ENCODE measurements at regions not wholly inside any gene's neighbourhood (a gene's known extent, or its start where the extent isn't known, plus 50 kb on each side); places are given as distances from the start of the nearest gene placed in this dataset.

DNA sequence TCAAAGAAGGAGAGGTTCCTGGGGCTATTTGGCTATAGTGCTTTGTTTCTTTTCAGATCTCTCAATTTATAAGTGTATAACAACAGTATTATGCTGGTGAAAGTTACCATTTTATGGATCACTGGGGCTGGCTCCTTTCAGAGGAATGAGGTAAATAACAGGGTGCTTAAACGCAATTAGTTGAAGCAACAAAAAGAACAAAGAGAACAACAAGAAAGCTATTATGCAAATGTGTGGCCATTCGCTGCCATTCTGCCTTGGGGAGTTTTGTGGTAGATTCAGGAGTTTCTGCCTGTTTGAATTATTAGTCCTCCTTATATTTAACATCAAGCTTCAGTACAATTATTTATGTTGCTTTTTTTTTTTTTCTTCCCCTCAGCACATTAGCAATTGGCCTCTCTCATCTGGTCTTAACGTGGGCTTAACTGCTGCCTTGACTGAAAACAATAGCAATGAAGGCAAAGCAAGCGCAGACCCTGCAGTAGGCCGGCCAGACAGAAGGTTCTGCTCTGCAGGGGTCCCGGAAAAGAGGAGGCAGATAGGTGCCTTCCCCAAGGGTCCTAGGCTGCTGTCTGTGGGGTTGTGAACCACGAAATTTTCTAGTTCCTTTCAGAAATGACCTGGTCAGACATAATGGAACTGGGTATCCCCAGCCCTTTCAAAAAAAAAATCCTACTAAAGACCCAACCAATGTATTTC lies 339.9 kb upstream of the PODXL start:
- no peak for DNase-seq

DNA sequence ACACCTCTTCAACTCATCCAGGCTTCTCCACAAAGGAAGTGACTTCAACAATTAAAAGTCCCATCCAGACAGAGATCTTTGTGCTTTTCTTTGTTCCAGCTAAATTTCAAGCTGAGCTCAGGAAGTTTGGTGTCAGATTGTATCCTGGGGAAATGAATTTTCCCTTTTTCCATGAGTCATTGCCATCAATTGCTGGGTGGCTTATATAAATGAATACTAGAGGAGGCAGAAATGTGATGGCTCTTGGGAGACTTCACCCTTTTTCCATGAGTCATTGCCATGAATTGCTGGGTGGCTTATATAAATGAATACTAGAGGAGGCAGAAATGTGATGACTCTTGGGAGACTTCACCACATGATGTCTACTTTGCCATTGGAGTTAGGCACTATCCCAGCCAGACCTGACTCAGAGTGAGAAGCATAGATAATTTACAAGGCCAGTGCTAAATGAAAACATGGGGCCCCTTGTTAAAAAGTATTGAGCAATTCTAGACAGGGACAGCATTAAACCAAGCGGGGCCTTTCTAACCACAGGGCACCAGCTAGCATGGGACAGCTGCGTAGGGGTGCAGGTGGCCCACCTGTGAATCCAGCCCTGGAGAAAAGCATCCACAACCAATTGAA lies 339.2 kb upstream of the PODXL start:
- DNase-seq = no peak

DNA sequence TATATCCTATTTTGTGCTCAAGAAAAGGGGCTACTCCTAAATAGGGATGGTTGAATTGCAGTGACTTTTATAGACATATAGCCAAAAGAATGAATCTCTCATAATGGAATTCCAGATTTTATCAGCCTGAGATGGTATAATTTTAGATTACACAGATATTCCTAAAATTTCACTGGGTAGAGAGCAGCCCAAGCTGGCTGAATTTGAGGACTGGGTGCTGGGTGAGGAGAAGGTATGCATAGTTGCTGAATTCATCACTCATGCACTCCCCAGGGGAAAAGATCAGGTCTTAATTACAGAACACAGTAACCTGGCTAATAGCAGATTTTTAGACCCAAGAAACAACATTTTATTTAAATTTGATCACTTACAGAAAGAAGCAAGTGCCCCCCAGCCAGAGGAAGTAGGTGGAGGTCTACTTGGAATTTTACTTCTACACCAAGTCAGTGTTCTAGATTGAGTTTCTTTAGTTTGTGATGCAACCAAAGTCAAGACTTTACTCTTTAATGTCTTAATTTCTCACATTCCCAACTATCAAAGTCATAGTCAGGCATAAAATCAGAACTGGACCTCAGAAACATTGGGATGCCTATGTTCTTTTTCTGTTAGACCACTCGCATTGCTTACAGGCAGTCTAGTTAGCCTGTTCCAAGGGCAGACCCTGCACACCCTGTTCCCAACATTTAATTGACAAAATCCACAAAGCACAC lies 337.4 kb upstream of the PODXL start:
- no peak for DNase-seq

DNA sequence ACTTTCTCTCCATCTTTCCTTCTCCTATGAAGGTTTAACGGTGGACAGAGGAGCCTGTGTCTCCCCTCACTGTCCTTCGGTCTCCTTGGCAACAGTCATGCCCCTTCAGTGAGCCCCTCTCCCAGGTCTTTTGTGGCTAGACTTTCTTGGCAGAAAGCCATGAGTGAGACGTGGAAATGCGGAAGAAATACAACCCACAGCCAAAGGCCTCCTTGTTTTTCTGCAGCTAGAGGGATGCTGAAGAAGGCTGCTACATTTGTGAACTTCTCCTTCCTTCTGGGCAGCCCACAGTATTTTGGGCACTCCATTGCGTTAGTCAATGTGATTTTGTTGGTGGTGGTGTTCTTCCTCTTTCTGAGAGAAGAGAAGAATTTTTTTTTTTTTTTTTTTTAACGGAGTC lies 333.7 kb upstream of the PODXL start:
- no peak for DNase-seq

DNA sequence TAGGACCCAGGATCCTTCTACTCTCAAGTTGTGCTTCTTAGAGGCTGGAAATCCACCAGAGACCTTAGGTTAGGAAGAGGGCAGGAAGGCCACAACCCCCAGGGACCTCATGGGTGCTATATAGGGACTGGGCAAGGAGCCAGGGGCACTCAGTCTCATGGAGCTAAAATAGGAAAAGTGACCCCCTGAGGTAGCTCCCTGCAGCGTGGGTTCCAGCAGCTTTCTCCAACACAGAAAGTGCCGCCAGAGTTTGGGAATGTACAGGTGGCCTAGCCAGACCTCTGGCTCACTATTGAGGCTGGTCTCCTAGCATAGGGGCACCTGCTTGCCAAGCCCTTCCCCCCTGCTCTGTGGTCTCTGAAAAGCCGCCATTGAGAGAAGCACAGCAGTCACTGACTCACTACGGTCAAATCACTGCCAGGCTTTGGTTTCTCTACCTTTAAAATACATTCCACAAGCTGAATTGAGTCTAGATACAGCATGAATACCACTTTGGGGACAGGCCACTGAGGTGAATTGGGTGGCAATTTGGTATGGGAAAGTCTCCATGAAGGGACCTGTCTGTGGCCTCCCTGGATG lies 333.2 kb upstream of the PODXL start:
- no peak for DNase-seq

DNA sequence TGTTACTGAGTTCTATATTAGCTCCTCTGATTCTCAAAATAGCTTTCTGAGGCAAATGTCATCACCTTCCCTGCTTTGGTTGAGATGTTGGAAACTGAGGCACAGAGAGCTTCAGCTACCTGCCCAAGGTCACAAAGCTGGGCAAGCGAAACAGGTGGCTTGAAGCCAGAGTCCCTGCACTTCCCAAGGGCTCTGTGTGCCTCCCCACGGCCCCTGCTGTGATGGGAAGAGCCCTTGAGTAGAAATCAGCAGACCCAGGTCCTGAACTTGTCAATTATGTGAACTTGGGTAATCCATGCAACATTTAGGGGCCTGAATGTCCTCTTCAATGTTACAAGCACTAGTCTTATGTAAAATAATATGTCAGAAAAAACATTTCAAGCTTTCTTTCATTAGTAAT lies 327.3 kb upstream of the PODXL start:
- no peak for DNase-seq

DNA sequence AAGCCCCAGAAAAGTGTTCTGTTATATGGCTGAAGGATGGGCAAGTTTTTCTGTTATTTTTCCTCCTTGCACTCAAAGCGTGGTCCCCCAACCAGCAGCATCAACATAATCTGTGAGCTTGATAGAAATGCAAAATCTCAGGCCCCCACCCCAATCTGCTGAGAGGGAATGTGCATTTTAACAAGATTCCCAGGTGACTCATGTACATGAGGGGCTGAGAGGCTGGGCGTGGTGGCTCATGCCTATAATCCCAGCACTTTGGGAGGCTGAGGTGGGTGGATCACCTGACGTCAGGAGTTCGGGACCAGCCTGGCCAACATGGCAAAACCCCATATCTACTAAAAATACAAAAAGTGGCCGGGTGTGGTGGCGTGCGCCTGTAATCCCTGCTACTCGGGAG lies 326.8 kb upstream of the PODXL start:
- DNase-seq = no peak

DNA sequence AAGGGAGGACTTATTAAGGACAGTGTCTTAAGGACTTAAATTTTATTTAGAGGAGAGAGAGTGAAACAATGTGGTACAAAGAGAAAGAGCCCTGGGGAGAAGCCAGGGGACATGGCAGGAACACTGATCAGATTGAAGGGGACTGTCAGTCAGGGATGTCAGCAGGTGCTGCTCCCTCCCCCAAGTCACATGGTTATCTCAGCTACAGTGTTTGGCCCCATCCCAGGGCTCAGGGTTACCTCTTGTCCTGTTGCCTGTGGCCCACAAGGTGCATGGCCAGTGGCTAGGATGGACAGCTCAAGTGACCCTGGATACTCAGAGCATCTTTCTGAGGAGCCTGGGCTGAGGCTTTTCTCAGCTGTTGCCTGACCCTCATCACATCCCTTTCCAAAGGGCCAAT lies 325.9 kb upstream of the PODXL start:
- no peak for DNase-seq

DNA sequence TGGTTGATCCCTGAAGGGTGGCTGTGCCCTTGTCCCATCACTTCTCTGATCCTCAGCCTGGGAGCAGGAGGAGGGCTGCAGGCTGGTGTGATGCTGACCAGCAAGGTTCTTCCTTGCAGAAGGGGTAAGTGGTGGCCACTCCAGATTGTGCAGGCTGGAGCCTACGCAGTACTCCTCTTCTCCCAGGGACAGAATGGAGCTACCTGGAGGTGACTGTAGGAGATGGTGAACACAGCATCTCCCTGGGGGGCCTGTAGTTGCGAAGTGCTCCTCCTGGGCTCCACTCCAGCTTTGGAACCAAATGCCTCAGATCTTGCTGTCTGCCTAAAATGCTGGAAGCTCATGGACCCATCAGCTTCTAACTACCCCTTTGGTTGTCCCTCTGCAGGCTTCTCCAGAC lies 323.6 kb upstream of the PODXL start:
- DNase-seq = no peak

DNA sequence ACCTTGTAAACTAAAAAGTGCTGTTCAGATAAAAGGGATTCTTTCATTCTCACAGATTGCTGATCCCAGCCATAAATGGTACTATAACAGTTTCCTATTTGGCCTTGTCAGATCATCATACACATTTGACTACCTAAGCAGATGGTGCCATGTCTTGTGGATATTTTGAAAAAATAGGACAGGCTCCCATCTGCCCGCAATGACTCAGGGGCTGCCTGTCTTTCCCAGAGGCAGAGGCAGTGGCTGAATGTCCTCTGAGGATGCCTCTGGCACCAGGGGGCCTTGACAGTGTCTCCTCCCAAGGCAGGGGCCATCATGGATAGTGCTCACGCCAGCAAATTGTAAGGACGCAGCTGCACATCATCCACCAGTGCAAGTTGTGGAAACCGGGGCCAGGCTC lies 323.0 kb upstream of the PODXL start:
- no peak for DNase-seq

DNA sequence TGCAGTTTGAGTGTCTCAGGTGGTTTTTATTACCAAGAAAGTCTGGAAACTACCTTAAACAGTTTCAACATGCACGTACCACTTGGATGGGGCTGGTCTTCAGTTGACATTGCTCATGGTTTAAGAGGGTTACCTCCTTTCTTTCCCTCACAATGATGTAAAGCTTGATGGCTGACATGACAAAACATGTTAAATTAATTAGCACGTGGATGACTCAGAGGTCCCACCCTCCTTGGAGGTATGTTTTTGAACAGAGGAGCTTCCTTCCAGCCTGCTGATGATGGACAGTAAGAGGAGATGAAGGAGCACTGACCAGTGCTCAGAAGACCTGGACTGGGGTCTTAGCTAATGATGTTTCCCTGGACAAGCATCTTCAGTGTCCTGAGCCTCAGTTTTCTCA lies 322.3 kb upstream of the PODXL start:
- DNase-seq = no peak

DNA sequence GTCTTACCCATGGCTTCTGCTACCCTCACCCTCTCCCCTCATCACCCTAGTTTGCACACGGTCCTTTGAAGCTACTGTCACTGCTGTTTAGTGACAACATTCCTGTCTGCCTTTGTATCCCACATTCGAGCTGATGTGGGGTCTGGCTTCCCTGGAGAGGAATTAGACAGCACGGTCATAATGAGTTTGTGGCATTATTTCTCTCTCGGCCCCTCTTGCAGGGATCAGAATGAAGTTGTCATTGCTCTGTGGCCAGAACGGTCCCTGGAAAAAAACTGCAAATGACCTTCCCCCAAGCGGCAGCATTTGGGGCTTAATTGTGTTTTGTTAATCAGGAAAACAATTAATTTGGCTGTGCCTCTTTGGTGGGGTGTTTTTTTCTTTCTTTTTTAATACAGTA lies 317.2 kb upstream of the PODXL start:
- DNase-seq = no peak

DNA sequence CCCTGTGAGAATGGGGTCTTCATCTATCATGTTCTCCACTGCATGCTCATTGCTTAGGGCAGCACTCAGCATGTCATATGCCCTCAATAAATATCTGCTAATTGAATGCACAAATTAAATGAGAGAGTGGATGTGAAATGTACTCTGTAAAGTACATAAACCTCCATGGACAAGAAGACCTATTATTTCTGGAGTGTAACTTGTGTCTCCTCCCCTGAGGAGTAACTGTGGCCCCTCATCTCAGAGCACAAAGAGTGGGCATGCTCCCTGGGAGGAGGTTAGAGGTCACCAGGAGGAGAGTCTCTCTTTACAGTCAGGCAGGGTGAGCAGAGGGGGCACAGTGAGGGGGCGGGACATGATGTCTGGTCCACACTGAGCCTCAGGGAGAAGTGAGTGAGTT lies 313.6 kb upstream of the PODXL start:
- no peak for DNase-seq

DNA sequence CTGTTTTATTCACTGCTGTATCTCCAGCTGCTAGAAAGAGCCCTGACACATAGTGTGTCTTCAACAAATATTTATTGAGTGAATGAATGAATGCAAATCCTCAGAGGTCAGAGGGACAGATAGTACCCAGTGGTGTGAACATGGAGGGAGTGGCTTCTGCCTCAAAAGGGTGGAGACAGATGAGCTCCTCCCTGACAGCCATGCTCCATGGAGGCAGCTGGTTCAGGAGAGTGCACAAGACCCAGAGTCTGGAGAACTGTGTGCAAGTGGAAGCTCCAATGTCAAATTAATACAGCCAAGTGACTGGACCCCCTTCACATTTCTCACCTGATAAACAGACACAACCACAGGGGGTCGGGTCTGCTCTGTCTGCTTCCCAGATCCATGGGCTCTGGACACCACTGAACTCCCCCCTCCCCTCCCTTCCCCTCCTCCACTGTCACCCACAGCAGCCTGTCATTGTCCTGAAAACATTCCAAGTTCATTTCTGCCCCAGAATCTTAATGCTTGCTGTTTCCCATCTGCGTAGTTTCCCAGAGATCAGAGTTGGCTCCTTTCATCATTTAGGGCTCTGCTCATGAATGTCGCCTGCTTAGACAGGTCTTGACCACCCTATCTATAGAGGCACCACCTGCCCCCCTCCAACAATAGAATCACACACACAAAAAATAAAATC lies 312.9 kb upstream of the PODXL start:
- no peak for DNase-seq

DNA sequence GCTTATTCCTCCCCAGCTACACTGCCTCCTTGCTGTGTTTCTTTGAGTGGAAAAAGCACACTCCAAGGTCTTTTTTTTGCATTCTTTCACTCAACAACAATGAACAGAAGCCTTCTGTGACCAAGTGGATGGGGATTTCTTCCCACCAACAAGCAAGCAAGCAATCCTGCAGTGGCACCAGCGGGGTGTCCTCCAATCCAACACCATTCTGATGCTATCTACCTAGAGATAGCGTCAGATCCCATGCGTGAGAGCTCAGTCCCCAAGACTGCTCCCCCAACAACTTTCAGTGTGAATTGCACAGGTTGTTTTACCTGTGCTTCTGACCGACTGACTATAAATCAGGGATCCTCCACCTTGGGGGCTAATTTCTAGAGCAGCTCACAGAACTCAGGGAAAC lies 311.0 kb upstream of the PODXL start:
- DNase-seq = no peak

DNA sequence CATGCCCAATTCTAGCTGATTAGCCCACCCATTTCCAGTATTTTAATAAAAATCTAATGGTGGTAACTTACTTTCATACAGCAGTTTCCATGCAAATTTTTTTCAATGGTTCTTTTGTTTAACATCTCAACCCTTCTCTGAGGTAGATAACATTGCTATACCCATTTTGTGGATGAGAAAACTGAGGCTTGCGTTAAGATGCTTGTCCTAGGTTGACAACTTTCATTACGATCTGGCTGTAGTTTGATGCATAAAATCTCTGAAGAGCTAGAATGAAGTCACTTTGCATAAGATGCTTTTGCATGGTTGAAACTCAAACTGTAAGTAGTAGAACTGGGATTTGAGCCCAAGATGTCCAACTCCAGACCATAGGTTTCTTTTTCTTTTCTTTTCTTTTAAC lies 309.5 kb upstream of the PODXL start:
- no peak for DNase-seq

DNA sequence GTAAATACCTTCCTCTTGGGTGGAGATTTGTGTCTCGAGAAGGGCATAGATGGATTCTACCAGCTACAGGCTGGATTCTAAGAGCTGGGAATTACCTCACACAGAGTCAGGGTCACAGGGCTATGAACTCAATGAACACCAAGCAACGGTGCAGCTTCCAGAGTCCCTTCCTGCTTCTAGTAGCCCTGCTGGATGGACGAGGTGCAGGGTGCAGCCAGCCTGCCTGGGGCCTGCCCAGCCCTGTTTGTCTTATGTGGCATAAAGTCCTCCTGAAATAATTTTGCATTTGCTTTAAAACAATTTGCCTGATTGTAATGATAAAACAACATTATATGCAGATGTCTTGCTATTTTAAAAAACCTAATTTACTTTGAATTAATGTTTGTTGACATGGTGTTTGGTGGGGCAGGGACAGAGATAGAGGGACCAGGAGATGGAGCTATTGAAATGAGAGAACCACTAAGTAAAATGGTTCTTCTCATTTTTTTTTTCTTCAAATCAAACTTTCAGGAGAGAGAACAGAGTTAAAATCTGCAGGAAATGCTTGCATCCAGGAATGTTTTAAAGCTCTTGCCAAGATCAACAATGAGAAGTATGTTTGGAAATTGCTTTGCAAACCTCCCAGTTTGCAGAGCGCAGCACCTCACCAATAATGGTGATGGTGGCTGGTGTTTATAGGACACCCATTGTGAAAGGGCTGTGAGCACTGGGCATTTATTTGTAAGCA lies 305.4 kb upstream of the PODXL start:
- DNase-seq = no peak

DNA sequence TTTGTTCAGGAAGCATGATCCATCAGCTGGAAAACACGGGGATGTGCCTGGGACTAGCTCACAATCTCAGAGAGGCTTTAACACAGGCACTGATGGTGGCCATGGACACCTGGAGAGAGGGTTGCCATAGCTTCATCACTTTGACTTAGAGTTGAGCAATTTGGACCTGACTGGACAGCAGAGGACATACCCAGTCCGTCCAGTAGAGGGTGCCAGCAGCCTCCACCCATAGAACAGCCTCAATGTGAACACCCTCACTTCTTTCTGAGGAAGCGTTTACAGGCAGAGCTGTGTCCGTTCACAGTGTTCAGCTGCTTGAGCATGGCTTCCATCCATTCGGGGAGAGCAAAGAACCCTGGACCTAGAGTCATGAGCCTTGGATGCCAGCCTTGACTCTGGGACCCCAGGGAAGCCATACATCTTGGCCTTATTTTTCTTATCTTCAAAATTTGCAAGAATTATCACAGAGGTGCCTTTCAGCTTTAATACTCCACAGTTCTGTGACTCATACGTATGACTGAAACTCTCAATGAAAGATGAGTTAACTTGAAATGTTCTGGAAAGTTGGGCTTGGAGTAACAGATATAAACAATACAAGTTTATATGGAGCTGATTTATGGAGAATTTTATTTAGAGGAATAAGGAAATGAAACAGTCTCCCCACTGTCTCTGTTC lies 302.9 kb upstream of the PODXL start:
- DNase-seq = peak; percentile 30 to 38

DNA sequence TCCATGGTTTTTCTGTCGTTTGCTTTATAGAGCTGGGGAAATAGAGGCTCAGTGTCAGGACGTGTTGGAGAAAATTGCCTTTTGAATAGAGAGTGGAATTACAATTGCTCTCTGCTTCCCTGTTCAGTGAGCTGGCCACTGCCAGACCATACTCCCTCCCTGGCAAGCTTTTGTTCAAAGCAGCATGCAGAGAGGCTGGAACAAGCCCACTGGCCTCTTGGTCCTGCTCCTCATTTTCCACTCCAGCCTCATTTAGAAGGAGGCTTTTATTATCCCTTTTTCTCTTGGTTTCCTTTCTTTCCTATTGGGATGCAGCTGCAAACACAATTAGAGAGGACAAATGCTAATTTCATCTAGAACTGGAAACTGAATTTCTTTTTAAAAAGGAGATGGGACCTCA lies 302.2 kb upstream of the PODXL start:
- DNase-seq = no peak

DNA sequence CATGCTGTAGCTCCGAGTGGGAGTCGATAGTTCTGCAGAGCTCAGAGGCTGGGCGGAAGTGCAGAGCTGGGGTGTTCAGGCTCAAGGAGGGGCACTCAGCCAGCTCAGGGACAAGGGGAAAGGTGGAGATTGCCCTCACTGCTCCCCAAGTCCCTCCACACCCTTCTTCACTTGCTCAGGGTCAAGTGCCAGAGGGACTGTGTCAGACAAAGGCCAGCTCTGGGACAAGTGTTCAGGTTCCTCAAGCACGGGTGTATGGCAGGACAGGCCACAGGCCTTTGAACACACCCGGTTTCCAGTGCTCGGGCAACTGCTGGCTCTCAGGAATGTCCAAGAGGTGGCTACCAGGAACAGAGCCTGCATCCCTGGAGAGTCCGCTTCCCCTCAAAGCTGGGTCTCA lies 293.0 kb upstream of the PODXL start:
- no peak for DNase-seq

DNA sequence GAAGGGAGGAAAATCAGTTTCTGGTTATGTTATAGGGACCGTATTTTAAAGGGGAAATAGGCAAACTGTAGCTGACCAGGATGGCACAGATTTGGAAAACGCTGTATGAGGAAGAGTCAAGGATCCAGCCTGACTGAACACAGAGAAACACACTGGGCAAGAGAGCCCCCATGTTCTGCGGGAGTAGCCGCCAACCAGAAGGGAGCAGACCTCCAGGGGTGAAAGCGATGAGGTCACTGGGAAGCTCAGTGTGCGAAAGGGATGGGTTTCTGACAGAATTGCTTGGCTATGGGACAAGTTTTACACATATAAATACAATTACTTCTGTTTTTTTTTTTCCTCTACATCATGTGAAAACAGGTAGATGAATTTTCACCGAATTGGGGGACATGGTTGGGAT lies 291.6 kb upstream of the PODXL start:
- DNase-seq = no peak

DNA sequence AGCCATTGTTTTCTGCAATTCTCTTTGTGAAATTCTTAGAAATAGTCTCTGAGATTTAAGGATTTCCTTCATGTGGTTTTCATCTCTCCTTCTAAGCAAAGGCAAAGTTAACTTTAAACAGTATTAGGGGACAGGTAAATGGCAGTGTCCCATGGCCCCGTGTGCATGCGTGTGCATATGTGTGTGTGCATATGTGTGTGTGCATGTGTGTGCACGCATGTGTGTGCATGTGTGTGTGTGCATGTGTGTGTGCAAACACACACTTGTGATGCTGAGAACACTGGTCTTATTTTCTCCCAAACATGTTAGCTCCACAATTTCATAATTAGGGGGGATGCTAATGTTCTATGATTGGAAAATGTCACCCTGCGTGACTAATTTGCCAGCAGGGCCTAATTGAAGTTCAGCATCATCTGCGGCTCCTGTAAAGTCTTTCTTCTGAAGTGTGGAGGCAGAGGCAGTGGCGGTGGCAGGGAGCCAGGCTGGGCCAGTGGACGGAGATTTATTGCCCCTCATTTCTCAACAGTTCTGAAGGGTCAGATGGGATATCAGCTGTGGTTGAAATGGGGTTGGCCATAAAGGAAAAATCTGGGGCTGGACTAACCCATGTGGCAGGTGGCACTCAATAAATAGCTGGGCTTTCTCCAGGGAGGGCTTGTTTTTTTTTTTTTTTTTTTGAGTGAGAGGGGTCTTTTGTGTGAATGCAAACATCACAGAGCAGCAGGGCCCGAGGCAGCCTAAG lies 289.3 kb upstream of the PODXL start:
- DNase-seq = no peak
